Small intestine (tissue), 7 donors: ENCODE measurements at regions not wholly inside any gene's neighbourhood (a gene's known extent, or its start where the extent isn't known, plus 50 kb on each side); places are given as distances from the start of the nearest gene placed in this dataset.
A peak's percentile ranks its signal among the peaks of the same experiment; 100 is the strongest.

Source experiments
- DNase-seq, 2 donors: peaks; one replicate each; pipeline versions ENCODE4 v3.0.0 to v3.0.0-alpha.2; 2013
- FAIRE-seq: peaks from 2 replicates; lab custom pipeline; 2012; peaks lifted over from hg19 to GRCh38; lab: Jason Lieb, UNC
- H3K27ac ChIP-seq, 3 donors: one replicate each; pipeline ENCODE4 v1.5.1; 2013; ENCODE audit warnings: low read length in 2 of 3, mild to moderate bottlenecking in 2 of 3, control low read depth in 1 of 3, inconsistent platforms in 1 of 3, low read depth in 1 of 3, moderate library complexity in 1 of 3
- H3K27me3 ChIP-seq, 3 donors: one replicate each; pipeline ENCODE4 v1.6.1; 2013; ENCODE audit warnings: low read length in 3 of 3, inconsistent platforms in 1 of 3; ENCODE audit not compliant: control insufficient read depth in 3 of 3, insufficient read depth in 3 of 3
- H3K36me3 ChIP-seq, 3 donors: one replicate each; pipeline ENCODE4 v1.6.1; 2013; ENCODE audit warnings: low read length in 3 of 3, inconsistent platforms in 1 of 3, low read depth in 1 of 3, mild to moderate bottlenecking in 1 of 3, moderate library complexity in 1 of 3; ENCODE audit not compliant: control insufficient read depth in 3 of 3, insufficient read depth in 2 of 3
- H3K4me1 ChIP-seq, 3 donors: one replicate each; pipeline ENCODE4 v1.6.1; 2013; ENCODE audit warnings: low read length in 2 of 3, inconsistent platforms in 1 of 3, low read depth in 1 of 3, mild to moderate bottlenecking in 1 of 3, moderate library complexity in 1 of 3; ENCODE audit not compliant: control insufficient read depth in 3 of 3, insufficient read depth in 2 of 3
- H3K4me3 ChIP-seq, 3 donors: one replicate each; pipeline ENCODE4 v1.5.1; 2013; ENCODE audit warnings: low read length in 3 of 3, control low read depth in 1 of 3, inconsistent platforms in 1 of 3, low read depth in 1 of 3, mild to moderate bottlenecking in 1 of 3, moderate library complexity in 1 of 3
- H3K9me3 ChIP-seq, 2 donors: one replicate each; pipeline ENCODE4 v1.6.1; 2013; ENCODE audit warnings: low read depth in 1 of 2, low read length in 1 of 2; ENCODE audit not compliant: control insufficient read depth in 2 of 2, insufficient read depth in 1 of 2
- WGBS, 3 donors: extraction: QIAGEN DNeasy Blood & Tissue Kit; methylation state at CpG; one replicate each; pipeline ENCODE4 v1.1.7; 2013; 5-methylcytosine and 5-hydroxymethylcytosine counted together
- donor health status: healthy with polysubstance abuse.
- donor health status: control.
- donor health status: control.
- donor health status: Bipolar disorder and iron deficiency.
- donor health status: healthy.

GRCh38 chr1:56331207-56331891, 248.0 kb downstream of the PLPP3 start:
- DNase-seq (peak in 1 of 2 donors; percentile 31), FAIRE-seq (no peak)
- Histone ChIP-seq H3K36me3 (no peaks in the 10 kb centered on the region), H3K27ac (peak overlapping the region in 1 of 3 donors; percentile 54), H3K27me3 (no peaks in the 10 kb centered on the region), H3K4me3 (no peak overlapping the region), H3K9me3 (no peaks in the 10 kb centered on the region), H3K4me1 (peaks cover 0 to 24% (median 0%) of the 10 kb centered on the region in 3 donors)
- WGBS, 3 donors, result 88 to 96% (median 89%) methylated on average over 2 of the region's 2 CpGs

GRCh38 chr1:56330391-56331026, 248.9 kb downstream of the PLPP3 start:
- DNase-seq (peak in 1 of 2 donors; percentile 51), FAIRE-seq (no peak)
- H3K4me1 ChIP-seq, result peaks cover 0 to 24% (median 0%) of the 10 kb centered on the region in 3 donors
- H3K9me3 ChIP-seq, result no peaks in the 10 kb centered on the region
- H3K27me3 ChIP-seq, result no peaks in the 10 kb centered on the region
- H3K4me3 ChIP-seq, result no peak overlapping the region
- H3K27ac ChIP-seq, result peak overlapping the region in 1 of 3 donors; percentile 54
- no peaks in the 10 kb centered on the region for H3K36me3 ChIP-seq
- WGBS, 3 donors, result 52 to 64% (median 63%) methylated on average over 1 of the region's 1 CpG

GRCh38 chr1:56329970-56330369, 249.4 kb downstream of the PLPP3 start:
- Histone ChIP-seq H3K27ac (peak overlapping the region in 1 of 3 donors; percentile 32), H3K9me3 (no peaks in the 10 kb centered on the region), H3K27me3 (no peaks in the 10 kb centered on the region), H3K36me3 (no peaks in the 10 kb centered on the region), H3K4me1 (peaks cover 0 to 24% (median 0%) of the 10 kb centered on the region in 3 donors), H3K4me3 (no peak overlapping the region)
- peak in 1 of 2 donors; percentile 23 for DNase-seq
- WGBS, 3 donors, result 85 to 100% (median 96%) methylated on average over 1 of the region's 1 CpG
- no peak for FAIRE-seq

GRCh38 chr1:56327195-56327594, 252.2 kb downstream of the PLPP3 start:
- no peaks in the 10 kb centered on the region for H3K9me3 ChIP-seq
- DNase-seq, result no peak
- FAIRE-seq, result no peak
- H3K27ac ChIP-seq, result no peak overlapping the region
- H3K4me3 ChIP-seq, result no peak overlapping the region
- H3K27me3 ChIP-seq, result no peaks in the 10 kb centered on the region
- peaks cover 0 to 22% (median 0%) of the 10 kb centered on the region in 3 donors for H3K4me1 ChIP-seq
- WGBS, 3 donors, result 82 to 91% (median 84%) methylated on average over 1 of the region's 1 CpG
- no peaks in the 10 kb centered on the region for H3K36me3 ChIP-seq

- DNase-seq, result no peak
- Histone ChIP-seq H3K27me3 (no peaks in the 10 kb centered on the region), H3K27ac (no peak overlapping the region), H3K36me3 (no peaks in the 10 kb centered on the region), H3K9me3 (no peaks in the 10 kb centered on the region), H3K4me3 (no peak overlapping the region), H3K4me1 (peaks cover 0 to 11% (median 0%) of the 10 kb centered on the region in 3 donors)
- FAIRE-seq, result no peak
- 71 to 73% (median 71%) methylated on average over 3 of the region's 3 CpGs for WGBS, 3 donors
These were observed 253.3 kb downstream of the PLPP3 start for GRCh38 chr1:56326056-56326455.

- peaks cover 0 to under 1% (median 0%) of the 10 kb centered on the region in 3 donors for H3K4me1 ChIP-seq
- no peaks in the 10 kb centered on the region for H3K27me3 ChIP-seq
- H3K4me3 ChIP-seq, result no peak overlapping the region
- H3K9me3 ChIP-seq, result no peaks in the 10 kb centered on the region
- FAIRE-seq (no peak), DNase-seq (no peak)
- no peak overlapping the region for H3K27ac ChIP-seq
- WGBS, 3 donors, result 92 to 97% (median 94%) methylated on average over 1 of the region's 1 CpG
- no peaks in the 10 kb centered on the region for H3K36me3 ChIP-seq
These were observed 254.9 kb downstream of the PLPP3 start for GRCh38 chr1:56324504-56324903.

- Histone ChIP-seq H3K4me1 (no peaks in the 10 kb centered on the region), H3K27me3 (no peaks in the 10 kb centered on the region), H3K9me3 (no peaks in the 10 kb centered on the region), H3K27ac (no peak overlapping the region), H3K4me3 (no peak overlapping the region), H3K36me3 (no peaks in the 10 kb centered on the region)
- DNase-seq (no peak), FAIRE-seq (no peak)
- WGBS, 3 donors, result 82 to 88% (median 85%) methylated on average over 3 of the region's 3 CpGs
These were observed 257.2 kb downstream of the PLPP3 start for GRCh38 chr1:56322211-56322610.

- no peaks in the 10 kb centered on the region for H3K27me3 ChIP-seq
- FAIRE-seq (no peak), DNase-seq (no peak)
- H3K4me3 ChIP-seq, result no peak overlapping the region
- 93 to 94% (median 94%) methylated on average over 4 of the region's 4 CpGs for WGBS, 3 donors
- H3K9me3 ChIP-seq, result no peaks in the 10 kb centered on the region
- H3K27ac ChIP-seq, result no peak overlapping the region
- H3K4me1 ChIP-seq, result no peaks in the 10 kb centered on the region
- no peaks in the 10 kb centered on the region for H3K36me3 ChIP-seq
These were observed 258.2 kb downstream of the PLPP3 start for GRCh38 chr1:56321150-56321490.
